Esophagus squamous epithelium (tissue), 5 donors: ENCODE measurements at regions not wholly inside any gene's neighbourhood (a gene's known extent, or its start where the extent isn't known, plus 50 kb on each side); places are given as distances from the start of the nearest gene placed in this dataset.

ENCODE experiments used
- DNase-seq: peaks from one replicate; lab custom pipeline; 2025; lab: John Stamatoyannopoulos, UW
- H3K27ac ChIP-seq, 4 donors: fragments of 200-600 bp; sonication (generic); one replicate each; pipeline ENCODE4 v1.5.1; 2016 to 2019; ENCODE audit warnings: mild to moderate bottlenecking in 1 of 4
- H3K27me3 ChIP-seq, 4 donors: fragments of 200-600 bp; sonication (generic); 1 replicate in 3 of 4; 2 replicates in 1 of 4; pipeline versions ENCODE4 v1.5.1 to v1.6.0; 2017 to 2021; ENCODE audit warnings: antibody characterized with exemption in 1 of 4
- H3K36me3 ChIP-seq, 3 donors: fragments of 200-600 bp; sonication (generic); one replicate each; pipeline ENCODE4 v1.5.1; 2016 to 2019
- H3K4me1 ChIP-seq, 3 donors: fragments of 200-600 bp; sonication (generic); one replicate each; pipeline ENCODE4 v1.5.1; 2017 to 2019
- H3K4me3 ChIP-seq, 4 donors: fragments of 200-600 bp; sonication (generic); 1 replicate in 3 of 4; 2 replicates in 1 of 4; pipeline ENCODE4 v1.5.1; 2016 to 2019; ENCODE audit warnings: mild to moderate bottlenecking in 2 of 4, moderate library complexity in 1 of 4
- H3K9me3 ChIP-seq, 3 donors: fragments of 200-600 bp; sonication (generic); one replicate each; pipeline ENCODE4 v1.5.1; 2016 to 2019
- POLR2A ChIP-seq, 4 donors: fragments of 450-650 bp; IDR thresholded peaks; one replicate each; pipeline ENCODE4 v1.6.1; 2017; ENCODE audit warnings: antibody characterized with exemption in 4 of 4, mild to moderate bottlenecking in 4 of 4, moderate library complexity in 3 of 4
- WGBS, 2 donors: methylation state at CpG; one replicate each; pipeline ENCODE4 v1.1.5; 2018; 5-methylcytosine and 5-hydroxymethylcytosine counted together
- intact Hi-C: fragments of 100-400 bp; cut with DNase I; formaldehyde crosslinking; loops from one replicate; pipeline ENCODE4 v1.15.0; 2022
- TF ChIP-seq, protein P1 (sequence below), 6 experiments: fragments of 450-650 bp in 4 of 6; fragments of 200-600 bp in 2 of 6; sonication (generic) in 2 of 6; IDR thresholded peaks; one replicate each; pipeline ENCODE4 v1.5.1; 2016 to 2019; ENCODE audit warnings: antibody characterized with exemption in 6 of 6, mild to moderate bottlenecking in 4 of 6, moderate library complexity in 4 of 6
- donor health status: DM: yes; HTN: yes; CAD: no.

DNA sequence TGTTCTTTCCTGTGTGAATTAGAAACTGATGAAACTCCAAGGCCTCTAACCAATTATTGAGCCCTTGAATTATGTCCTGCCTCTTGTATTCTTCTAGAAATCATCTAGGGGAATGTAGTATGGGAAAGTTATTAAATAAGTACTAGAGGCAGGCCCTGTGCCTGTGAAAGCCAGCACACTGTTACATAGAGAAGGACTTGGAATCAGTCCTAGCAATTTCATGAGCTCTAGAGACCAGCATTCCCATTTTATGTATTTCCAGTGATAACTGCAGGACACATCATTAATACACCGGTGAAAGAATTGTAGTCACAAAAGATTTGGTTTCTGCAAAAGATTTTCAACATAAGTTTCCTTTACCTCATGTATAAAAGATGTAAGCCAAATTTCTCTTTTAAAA, 168.5 kb upstream of the VLDLR start:
- Histone ChIP-seq H3K4me3 (no peak overlapping the region), H3K27ac (no peak overlapping the region), H3K36me3 (no peaks in the 10 kb centered on the region), H3K27me3 (no peaks in the 10 kb centered on the region), H3K4me1 (no peaks in the 10 kb centered on the region), H3K9me3 (no peaks in the 10 kb centered on the region)
- intact Hi-C loops = no loop called here
- WGBS, 2 donors = 83 to 95% methylated on average over 1 of the region's 1 CpG
- DNase-seq = no peak
- no peak for TF ChIP-seq POLR2A (IDR thresholded peaks at IDR 0.05)
- TF ChIP-seq, protein P1, sequence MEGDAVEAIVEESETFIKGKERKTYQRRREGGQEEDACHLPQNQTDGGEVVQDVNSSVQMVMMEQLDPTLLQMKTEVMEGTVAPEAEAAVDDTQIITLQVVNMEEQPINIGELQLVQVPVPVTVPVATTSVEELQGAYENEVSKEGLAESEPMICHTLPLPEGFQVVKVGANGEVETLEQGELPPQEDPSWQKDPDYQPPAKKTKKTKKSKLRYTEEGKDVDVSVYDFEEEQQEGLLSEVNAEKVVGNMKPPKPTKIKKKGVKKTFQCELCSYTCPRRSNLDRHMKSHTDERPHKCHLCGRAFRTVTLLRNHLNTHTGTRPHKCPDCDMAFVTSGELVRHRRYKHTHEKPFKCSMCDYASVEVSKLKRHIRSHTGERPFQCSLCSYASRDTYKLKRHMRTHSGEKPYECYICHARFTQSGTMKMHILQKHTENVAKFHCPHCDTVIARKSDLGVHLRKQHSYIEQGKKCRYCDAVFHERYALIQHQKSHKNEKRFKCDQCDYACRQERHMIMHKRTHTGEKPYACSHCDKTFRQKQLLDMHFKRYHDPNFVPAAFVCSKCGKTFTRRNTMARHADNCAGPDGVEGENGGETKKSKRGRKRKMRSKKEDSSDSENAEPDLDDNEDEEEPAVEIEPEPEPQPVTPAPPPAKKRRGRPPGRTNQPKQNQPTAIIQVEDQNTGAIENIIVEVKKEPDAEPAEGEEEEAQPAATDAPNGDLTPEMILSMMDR (IDR thresholded peaks at IDR 0.05) = no peak

DNA sequence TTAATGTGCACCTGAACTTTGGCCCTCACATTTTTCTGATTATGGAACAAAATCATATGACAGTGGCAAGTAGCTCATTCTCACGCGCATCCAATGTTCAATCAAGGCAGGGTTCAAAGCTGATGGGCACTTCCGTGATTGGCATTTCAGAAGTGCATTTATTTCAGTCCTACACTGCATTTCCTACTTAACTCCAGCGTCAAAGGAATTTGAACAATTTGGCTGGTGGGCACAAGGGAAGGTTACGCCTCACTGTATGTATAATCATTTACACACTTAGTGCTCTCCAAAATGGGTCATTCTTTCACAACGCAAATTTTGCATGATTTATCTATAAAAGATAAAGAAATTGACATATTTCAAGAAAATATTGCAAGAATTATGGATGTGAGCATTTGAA, 167.9 kb upstream of the VLDLR start:
- no peak for DNase-seq
- TF ChIP-seq, protein P1 (IDR thresholded peaks at IDR 0.05) = no peak
- TF ChIP-seq POLR2A (IDR thresholded peaks at IDR 0.05) = no peak
- Histone ChIP-seq H3K36me3 (no peaks in the 10 kb centered on the region), H3K27ac (no peak overlapping the region), H3K4me3 (no peak overlapping the region), H3K4me1 (no peaks in the 10 kb centered on the region), H3K9me3 (no peaks in the 10 kb centered on the region), H3K27me3 (no peaks in the 10 kb centered on the region)
- intact Hi-C loops = no loop called here
- 70 to 74% methylated on average over 6 of the region's 6 CpGs for WGBS, 2 donors

DNA sequence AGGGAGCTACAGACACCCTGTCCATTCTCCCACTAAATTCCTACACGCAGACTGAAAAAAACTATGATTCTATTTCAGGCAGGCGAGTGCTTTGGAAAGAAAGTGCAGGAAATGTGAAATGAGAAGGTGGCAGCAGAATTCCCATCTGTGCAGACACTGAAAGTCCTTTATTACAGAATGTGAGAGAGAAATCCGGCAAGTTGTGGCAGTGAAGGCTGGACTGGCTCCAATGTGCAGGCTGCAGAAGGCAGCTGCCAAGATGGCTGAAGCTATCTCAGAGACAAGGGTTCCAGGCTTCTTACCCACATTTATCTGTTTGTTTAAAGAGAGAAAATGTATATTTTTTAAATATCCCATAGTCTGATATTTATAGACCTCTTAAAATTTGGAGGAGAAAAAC, 161.8 kb upstream of the VLDLR start:
- H3K4me1 ChIP-seq = peaks cover 0 to 3% (median 0%) of the 10 kb centered on the region in 3 donors
- TF ChIP-seq POLR2A (IDR thresholded peaks at IDR 0.05) = no peak
- TF ChIP-seq, protein P1 (IDR thresholded peaks at IDR 0.05) = no peak
- DNase-seq = no peak
- WGBS, 2 donors = 22 to 25% methylated on average over 3 of the region's 3 CpGs
- H3K27me3 ChIP-seq = peaks cover 0 to 6% (median 0%) of the 10 kb centered on the region in 4 donors
- no peak overlapping the region for H3K27ac ChIP-seq
- no peaks in the 10 kb centered on the region for H3K36me3 ChIP-seq
- intact Hi-C loops = no loop called here
- H3K9me3 ChIP-seq = peaks cover 0 to 10% (median 0%) of the 10 kb centered on the region in 3 donors
- H3K4me3 ChIP-seq = no peak overlapping the region

DNA sequence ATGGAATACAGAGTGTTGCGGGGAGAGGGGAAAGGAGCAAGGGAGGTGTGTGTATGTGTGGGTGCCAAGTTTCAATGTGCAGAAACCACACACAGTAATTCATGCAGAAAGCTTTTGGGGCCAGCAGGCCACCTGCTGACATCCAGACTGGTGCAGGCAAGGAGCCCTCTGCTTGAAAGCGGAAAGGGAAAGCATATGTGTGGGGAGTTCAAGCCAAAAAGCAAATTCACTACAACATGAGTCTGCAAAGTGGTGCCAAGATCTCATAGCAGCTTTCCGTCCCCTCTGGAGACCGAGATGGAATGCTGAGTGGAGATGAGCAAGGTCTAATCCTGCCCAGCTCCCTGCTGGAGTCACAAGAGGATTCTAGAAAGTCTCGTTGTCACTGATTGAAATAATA, 159.7 kb upstream of the VLDLR start:
- no peak for TF ChIP-seq POLR2A (IDR thresholded peaks at IDR 0.05)
- TF ChIP-seq, protein P1 (IDR thresholded peaks at IDR 0.05) = no peak

DNA sequence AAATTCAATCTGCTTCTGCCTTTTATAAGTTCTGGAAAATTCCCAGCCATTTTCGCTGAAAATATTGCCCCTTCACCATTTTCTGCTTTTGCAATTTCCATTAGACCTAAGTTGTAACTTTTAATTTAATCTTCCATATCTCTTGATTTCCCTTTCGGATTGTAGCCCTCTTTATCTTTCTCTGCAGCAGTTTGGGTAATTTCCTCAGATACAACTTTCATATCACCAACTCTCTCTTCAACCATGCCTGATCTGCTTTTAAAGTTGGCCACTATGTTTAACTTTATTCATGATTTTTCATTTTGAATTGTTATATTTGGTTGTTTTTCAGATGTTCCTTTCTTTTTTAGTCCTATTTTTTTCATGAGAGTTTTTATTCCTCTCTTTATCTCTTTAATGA, 157.0 kb upstream of the VLDLR start:
- H3K27ac ChIP-seq = no peak overlapping the region
- H3K4me3 ChIP-seq = no peak overlapping the region
- H3K36me3 ChIP-seq = no peaks in the 10 kb centered on the region
- H3K27me3 ChIP-seq = peaks cover 0 to 1% (median 0%) of the 10 kb centered on the region in 4 donors
- peaks cover 0 to 10% (median 0%) of the 10 kb centered on the region in 3 donors for H3K9me3 ChIP-seq
- intact Hi-C loops = no loop called here
- WGBS, 2 donors = 74 to 84% methylated on average over 2 of the region's 2 CpGs
- DNase-seq = no peak
- H3K4me1 ChIP-seq = peaks cover 0 to 8% (median 0%) of the 10 kb centered on the region in 3 donors
- TF ChIP-seq, protein P1 (IDR thresholded peaks at IDR 0.05) = no peak

More for the DNA sequence above, 159.7 kb upstream of the VLDLR start:
- WGBS, 2 donors = 62 to 84% methylated on average over 5 of the region's 5 CpGs
- Histone ChIP-seq H3K4me1 (peaks cover 0 to 8% (median 0%) of the 10 kb centered on the region in 3 donors), H3K27ac (no peak overlapping the region), H3K9me3 (peaks cover 0 to 10% (median 0%) of the 10 kb centered on the region in 3 donors), H3K36me3 (no peaks in the 10 kb centered on the region), H3K4me3 (no peak overlapping the region), H3K27me3 (peaks cover 0 to 6% (median 0%) of the 10 kb centered on the region in 4 donors)
- no peak for DNase-seq
- intact Hi-C loops = no loop called here
